GM19239 (cell line): ENCODE measurements at regions not wholly inside any gene's neighbourhood (a gene's known extent, or its start where the extent isn't known, plus 50 kb on each side); places are given as distances from the start of the nearest gene placed in this dataset.

ENCODE experiments used
- DNase-seq: peaks from one replicate; pipeline ENCODE4 v3.0.0; 2011; ENCODE audit warnings: low spot score; ENCODE audit not compliant: insufficient read length
- FAIRE-seq: peaks from 2 replicates; lab custom pipeline; 2011; peaks lifted over from hg19 to GRCh38; lab: Jason Lieb, UNC

- FAIRE-seq (no peak), DNase-seq (no peak)
Observed at GRCh38 chr11:76298255-76298654, 82.7 kb downstream of the THAP12 start.

GRCh38 chr11:76296731-76297542, 84.0 kb downstream of the THAP12 start:
- FAIRE-seq (no peak), DNase-seq (no peak)

GRCh38 chr11:76293189-76293631, 86.9 kb upstream of the WNT11 start:
- FAIRE-seq (peak; percentile 96), DNase-seq (peak; percentile 48)

- no peak for DNase-seq
- no peak for FAIRE-seq
Observed at GRCh38 chr11:76292583-76293188, 86.4 kb upstream of the WNT11 start.

GRCh38 chr11:76291576-76292526, 85.5 kb upstream of the WNT11 start:
- peak; percentile 64 for FAIRE-seq
- DNase-seq: no peak

- FAIRE-seq (no peak), DNase-seq (no peak)
Observed at GRCh38 chr11:76288166-76288980, 82.1 kb upstream of the WNT11 start.

- DNase-seq: no peak
- no peak for FAIRE-seq
Observed at GRCh38 chr11:76287227-76287626, 80.9 kb upstream of the WNT11 start.

GRCh38 chr11:76285397-76286104, 79.2 kb upstream of the WNT11 start:
- DNase-seq: no peak
- no peak for FAIRE-seq

- no peak for DNase-seq
- no peak for FAIRE-seq
Observed at GRCh38 chr11:76284161-76284560, 77.9 kb upstream of the WNT11 start.

- no peak for FAIRE-seq
- no peak for DNase-seq
Observed at GRCh38 chr11:76282811-76283595, 76.7 kb upstream of the WNT11 start.

- FAIRE-seq (no peak), DNase-seq (no peak)
Observed at GRCh38 chr11:76282172-76282571, 75.9 kb upstream of the WNT11 start.

GRCh38 chr11:76281558-76281906, 75.2 kb upstream of the WNT11 start:
- no peak for FAIRE-seq
- no peak for DNase-seq

- FAIRE-seq: no peak
- DNase-seq: no peak
Observed at GRCh38 chr11:76280882-76281557, 74.7 kb upstream of the WNT11 start.

- FAIRE-seq (no peak), DNase-seq (no peak)
Observed at GRCh38 chr11:76280151-76280881, 74.0 kb upstream of the WNT11 start.

- DNase-seq: no peak
- FAIRE-seq: no peak
Observed at GRCh38 chr11:76279646-76280045, 73.3 kb upstream of the WNT11 start.

- no peak for DNase-seq
- no peak for FAIRE-seq
Observed at GRCh38 chr11:76279038-76279437, 72.7 kb upstream of the WNT11 start.

- DNase-seq (no peak), FAIRE-seq (no peak)
Observed at GRCh38 chr11:76278526-76278925, 72.2 kb upstream of the WNT11 start.
